ACHN (cell line): ENCODE measurements at regions not wholly inside any gene's neighbourhood (a gene's known extent, or its start where the extent isn't known, plus 50 kb on each side); places are given as distances from the start of the nearest gene placed in this dataset.
"Not testable (repeated sequence)": the region's sequence is repeated elsewhere in the genome, so short reads cannot be mapped to it uniquely, and the experiment has no call there.

Experiments
- DNase-seq: peaks from one replicate; pipeline ENCODE4 v3.0.0-alpha.2; 2015
- in situ Hi-C: cut with HindIII; loops from 2 replicates; pipeline ENCODE4 v1.10.0; 2017; ENCODE audit warnings: low sequenced_read_pairs, low pct_ligation_motif_present, low pct_unique_long_range_greater_than_20kb

DNA sequence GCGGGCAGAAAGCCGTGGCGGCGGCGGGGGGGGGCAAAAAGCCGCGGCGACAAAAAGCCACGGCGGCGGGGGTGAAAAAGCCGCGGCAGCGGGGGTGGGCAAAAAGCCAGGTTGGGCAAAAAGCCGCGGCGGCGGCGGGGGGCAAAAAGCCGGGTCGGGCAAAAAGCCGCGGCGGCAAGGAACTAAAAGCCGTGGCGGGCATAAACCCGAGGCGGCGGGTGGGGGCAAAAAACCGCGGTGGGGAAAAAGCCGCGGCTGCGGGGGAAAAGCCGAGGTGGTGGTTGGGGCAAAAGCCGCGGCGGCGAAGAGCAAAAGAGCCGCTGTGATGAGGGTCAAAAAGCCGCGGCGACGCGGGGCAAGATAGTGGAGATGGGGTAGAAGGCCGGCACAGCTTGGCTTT lies 1834.2 kb downstream of the FOXD4L5 start:
- DNase-seq, in situ Hi-C loops: not testable (repeated sequence)

DNA sequence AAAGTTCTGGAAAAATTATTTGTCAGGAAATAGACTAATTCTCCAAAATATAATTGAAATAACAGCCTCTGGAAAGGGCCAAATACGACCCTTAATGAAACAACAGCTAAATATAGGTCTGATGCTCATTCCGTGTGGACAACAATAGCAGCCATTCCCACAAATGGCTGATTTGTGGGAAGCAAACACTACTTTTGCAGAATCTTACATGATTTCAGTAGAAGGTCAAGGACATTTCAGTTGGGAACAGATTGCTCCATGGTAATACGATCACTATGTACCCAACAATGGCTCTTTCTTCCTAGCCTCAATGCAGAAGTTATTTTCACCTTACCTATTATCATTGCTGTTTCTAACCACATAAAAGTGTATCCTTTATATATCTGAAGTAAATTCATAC lies 1859.9 kb downstream of the FOXD4L5 start:
- in situ Hi-C loops, DNase-seq: not testable (repeated sequence)

DNA sequence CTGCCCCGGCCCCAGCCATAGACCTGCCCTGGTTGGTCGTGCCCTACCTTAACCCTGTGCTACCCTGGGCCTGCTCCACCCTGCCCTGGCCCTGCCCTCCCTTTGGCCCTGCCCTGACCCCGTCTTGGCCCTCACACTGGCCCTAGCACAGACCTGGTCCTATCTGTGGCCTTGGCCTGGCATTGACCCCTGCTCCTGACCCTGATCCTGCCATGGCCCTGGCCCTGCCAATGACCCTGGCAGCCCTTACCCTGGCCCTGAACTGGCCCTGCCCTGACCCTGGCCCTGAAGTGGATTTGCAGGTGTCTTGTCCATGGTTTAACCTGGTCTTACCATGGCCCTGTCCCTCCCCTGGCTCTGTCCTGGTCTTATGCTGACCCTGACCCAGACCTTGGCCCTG lies 1894.1 kb downstream of the FOXD4L5 start:
- DNase-seq, in situ Hi-C loops: not testable (repeated sequence)

DNA sequence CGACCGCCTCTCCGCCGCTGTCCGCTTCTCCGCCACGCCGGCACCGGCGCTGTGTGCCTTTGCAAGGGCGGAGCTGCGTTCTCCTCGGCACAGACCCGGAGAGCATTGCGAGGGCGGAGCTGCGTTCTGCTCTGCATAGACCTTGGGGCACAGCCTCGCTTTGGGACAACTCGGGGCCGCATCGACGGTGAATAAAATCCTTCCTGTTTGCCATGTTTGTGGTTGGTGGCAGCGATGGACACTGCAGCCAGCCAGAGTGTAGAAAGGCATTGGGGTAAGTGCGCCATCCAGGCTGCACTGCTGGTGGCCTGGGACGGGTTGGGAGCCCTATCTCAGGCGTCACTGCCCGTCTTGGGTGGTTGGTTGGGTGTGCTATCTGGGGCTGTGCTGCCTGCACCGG lies 1899.5 kb downstream of the FOXD4L5 start:
- DNase-seq, in situ Hi-C loops: not testable (repeated sequence)

DNA sequence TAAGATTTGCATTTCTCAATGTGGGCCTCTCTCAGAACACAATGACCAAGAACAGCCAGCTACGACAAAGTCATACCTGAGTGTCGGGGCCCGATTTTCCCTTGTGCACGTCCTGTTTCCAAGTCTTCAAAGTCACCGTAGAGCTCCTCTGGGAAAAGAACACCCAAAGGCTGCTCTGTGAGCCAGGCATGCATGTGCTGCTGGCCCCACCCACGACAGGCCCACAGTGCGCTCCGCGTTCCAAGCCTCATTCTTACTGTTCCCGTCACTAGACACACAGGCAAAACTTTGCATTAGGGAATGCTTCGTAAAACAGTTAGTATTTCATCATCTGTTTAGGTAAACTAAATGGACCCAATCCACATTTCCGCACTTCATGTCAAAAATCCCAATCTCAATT lies 1905.1 kb downstream of the FOXD4L5 start:
- in situ Hi-C loops, DNase-seq: not testable (repeated sequence)

DNA sequence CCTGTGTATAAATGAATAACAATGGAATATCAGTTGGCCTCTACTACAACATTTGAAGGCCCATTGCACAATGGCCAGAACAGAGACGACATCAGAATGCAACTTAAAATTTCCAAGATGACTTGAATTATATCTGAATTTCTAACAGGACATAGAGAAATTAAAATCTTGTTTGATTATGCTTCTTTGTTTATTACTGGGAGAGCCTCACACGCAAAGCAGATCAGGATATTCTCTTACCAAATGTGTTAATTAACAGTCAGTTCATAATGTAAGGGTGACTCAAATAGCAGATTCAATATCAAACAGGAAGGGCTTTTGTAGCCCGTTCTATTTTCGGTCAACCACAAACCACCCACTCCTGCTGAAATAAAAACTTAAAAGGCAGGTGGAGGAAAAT lies 1930.8 kb downstream of the FOXD4L5 start:
- in situ Hi-C loops: not testable (repeated sequence)

DNA sequence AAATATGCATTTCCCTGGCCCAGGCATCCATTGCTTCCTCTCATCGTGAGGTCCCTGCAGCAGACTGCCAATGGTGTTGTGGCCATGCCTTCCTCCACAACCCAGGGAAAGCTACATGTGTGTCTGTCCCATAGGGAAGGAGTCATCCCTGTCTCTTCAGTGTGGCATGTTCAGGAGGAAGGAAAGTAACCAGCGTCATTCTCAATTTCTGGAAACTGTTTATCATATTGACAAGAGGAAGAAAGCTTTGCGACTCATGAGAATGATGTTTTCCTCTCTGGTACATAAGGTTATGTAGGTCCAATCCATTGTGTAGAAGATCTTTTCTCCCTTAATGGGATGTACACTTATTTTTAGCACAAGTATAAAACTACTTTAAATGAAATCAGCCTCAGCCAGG lies 1937.7 kb downstream of the FOXD4L5 start:
- in situ Hi-C loops: not testable (repeated sequence)

More for the DNA sequence above, 1930.8 kb downstream of the FOXD4L5 start:
- not testable (repeated sequence) for DNase-seq

DNA sequence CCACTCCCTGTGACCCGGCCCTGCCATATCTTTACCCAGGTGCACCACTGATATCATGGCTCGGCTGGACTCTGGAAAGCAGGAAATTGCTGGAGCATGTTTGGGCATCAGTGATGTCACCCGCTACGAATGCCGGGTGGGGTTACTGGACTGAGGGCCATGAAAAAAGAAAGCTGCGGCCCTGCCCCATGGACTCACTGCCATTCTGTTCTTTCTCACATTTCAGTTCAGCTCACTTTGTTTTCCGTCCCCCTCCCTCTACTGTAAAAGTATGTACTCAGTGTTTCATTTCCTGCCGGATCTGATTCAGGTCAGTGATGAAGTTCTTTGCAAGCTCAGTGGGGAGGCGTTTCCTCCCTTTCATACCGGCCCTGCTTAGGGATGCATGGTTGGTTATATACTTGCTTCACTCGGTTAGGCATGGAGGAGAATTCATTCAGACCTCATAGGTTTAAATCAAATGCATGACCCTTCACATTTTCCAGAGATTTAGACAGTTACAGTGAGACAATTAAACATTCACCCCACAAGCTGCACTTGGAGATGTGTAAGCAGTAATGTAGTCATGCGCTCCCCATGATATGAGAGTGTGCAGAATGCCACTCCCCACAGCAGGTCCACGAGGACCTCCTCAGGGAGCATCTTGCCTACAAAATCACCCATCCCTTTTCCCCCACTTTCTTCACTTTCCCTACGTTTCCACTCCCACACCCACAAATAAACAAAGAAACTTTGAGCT lies 1938.5 kb downstream of the FOXD4L5 start:
- peak; percentile 82 for DNase-seq

More for the DNA sequence above, 1937.7 kb downstream of the FOXD4L5 start:
- DNase-seq: not testable (repeated sequence)

DNA sequence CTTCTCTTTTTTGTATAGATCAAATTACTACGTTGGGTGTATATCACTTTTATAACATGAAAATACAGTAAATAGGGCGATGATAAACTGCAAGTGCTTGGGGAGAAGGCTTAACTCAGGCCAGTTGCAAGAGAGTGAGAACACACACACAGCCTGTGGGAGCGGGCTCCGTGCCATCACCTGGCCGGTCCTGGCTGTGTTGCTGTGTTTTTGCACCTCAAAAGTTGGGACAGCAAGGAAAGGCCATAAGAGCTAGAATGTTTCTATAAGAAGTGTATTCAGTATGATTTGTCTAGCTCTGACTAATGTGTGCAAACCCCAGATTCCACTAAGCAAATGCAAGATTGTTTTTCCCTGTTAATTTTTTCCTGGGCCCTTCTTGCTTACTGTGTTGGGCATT lies 1940.6 kb downstream of the FOXD4L5 start:
- DNase-seq, in situ Hi-C loops: not testable (repeated sequence)

More for the DNA sequence above, 1938.5 kb downstream of the FOXD4L5 start:
- in situ Hi-C loops: not testable (repeated sequence)

DNA sequence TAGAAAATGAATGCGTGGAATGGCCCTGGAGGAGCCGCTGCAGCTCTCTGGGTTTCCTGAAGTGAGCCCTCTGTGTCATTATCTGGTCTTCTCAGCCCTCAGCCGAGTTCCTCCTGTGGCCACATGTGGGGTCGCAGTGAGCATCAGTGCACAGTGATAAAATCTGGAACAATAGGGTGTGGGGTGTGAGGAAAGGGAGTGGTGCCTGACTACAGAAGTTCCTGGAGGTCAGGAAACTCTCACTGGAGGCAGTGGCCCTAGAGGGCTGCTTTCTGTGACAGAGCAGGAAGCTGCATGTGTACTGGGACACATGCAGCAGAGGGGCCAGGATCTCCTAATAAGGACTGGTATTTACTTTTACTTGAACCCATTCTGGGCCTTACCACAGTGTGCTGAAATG lies 1942.5 kb downstream of the FOXD4L5 start:
- DNase-seq: peak; percentile 30
- in situ Hi-C loops: not testable (repeated sequence)

DNA sequence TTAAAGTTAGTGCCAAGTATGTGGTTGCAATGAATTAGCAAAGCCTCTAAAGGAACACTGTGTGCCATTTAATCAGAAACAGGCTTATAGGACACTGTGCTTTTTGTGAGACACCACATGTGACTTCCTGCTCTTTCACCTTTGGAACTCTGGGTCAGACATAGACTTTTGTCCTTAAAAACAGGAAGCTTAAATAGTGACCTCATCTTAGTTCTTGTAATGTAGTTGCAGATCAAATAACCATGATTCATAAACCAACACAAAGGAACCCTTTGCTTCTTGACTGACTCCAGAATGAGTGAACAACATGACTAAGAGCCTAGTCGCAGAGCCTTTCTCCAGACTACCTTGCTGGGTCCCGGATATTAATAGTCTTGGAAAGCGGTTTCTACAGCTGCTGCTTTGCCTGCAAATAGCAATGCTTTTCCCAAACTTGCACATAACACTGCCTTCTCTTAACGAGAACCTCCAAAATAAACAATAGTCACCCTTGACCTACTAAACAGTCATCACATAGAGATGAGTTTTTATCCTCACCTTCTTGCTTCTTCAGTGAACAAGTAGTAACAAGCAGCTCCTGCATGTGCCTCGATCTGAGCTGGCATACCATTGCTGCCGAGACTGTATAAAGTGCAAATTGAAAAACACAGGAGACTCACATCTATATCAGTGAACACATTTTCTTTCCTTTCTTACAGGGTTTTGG lies 1947.0 kb downstream of the FOXD4L5 start:
- DNase-seq: peak; percentile 27
- in situ Hi-C loops: not testable (repeated sequence)

DNA sequence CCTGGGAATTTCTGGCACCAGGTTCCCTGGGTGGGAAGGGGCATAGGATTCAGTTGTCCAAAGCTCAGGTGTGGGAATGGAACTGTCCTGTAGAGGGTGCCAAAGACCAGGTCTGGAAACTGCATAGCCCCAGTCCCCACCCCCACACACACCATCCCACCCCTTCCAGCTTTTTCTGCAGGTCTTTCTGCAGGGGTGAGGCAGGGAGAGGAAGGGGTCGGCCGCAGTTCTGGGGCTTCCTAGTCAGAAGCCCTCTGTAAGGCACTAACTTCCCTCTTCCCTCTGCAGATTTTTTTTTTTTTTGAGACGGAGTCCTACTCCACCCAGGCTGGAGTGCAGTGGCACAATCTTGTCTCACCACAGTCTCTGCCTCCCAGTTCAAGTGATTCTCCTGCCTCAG lies 1949.7 kb downstream of the FOXD4L5 start:
- in situ Hi-C loops: not testable (repeated sequence)

DNA sequence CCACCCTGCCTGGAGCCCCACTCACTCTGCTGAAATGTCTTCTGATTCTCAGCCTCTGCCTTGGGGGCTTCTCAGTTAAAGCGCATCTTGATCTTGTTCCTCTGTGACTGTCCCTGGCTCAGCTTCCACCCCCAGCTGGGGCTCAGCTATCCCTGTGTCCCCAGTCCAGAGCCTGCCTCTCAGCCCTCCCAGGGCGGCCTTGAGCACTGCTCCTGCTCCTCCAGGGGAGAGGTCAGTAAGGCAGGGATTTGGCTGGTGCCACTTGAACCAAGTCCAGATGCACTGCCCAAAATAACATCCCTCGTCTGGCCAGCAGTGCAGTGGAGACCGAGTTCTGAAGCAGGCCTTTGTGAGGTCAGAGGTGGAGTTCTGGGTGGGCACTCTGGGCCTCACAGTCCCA lies 1950.8 kb downstream of the FOXD4L5 start:
- in situ Hi-C loops, DNase-seq: not testable (repeated sequence)

More for the DNA sequence above, 1949.7 kb downstream of the FOXD4L5 start:
- DNase-seq: not testable (repeated sequence)

DNA sequence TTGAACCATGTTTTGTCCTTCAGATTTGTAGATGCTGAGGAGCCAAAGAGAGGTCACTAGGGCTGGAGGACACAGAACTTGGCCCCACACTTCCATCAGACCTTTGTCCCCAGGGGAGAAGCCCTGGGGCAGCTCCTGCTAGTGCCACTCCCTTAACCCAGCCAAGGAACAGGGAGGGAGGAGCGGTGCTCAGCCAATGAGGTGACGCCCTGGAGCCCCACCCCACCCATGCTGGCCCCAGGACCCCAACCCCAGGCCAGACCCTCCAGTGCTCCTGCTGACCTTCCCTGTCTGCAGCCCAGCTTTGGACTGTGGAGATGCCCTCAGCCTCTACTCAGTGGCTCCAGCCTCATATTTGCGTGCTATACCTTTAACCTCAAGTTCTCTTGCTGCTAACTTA lies 1951.9 kb downstream of the FOXD4L5 start:
- DNase-seq, in situ Hi-C loops: not testable (repeated sequence)

DNA sequence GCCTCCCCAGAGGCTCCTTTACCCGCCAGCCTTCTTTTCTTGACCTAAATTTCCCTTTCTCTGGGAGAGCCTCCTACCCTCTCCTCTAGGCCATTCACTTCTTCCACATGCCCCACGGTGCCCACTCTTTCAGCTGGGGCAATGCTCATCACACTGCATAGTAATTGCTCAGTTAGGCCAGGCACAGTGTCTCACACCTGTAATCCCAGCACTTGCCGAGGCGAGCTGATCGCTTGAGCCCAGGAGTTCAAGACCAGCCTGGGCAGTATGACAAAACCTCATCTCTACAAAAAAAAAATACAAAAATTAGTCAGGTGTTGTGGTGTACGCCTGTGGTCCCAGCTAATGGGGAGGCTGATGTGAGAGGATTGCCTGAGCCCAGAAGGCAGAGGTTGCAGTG lies 1956.7 kb downstream of the FOXD4L5 start:
- in situ Hi-C loops, DNase-seq: not testable (repeated sequence)

DNA sequence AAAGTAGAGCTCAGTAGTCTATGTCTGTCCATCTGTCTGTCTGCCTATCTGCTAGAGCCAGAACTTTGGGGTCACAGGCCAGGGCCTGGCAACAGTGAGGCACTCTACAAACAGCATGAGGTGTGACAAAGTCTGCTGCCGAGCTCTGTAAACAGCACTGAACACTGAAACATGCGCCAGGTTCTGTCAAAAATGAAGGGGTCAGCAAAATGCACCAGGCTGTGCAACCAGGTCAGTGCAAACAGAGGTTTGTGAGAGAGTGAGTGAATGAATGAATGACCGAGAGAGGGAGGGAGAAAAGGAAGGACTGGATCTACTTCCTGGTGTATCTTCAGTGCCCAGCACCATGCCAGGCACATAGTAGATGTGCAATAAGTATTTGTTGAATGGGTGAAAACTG lies 1957.8 kb downstream of the FOXD4L5 start:
- in situ Hi-C loops, DNase-seq: not testable (repeated sequence)

DNA sequence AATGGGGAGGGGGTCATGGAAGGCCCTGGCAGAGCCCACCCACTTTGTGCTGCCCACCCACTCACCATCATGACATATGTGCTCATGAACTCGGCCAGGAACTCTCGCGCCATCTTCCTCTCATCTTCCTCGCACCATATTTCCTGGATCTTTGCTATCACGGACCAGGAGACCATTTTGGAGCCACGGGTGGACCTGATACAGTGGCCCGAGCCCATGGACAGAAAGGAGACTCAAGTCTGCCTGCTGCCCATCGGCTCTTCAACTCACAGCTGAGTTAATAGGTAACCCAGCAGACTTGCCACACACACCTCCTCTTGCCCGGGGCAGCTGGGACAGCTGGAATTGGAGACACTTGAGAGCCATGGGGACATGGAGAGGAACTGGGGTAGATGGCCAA lies 1958.3 kb downstream of the FOXD4L5 start:
- in situ Hi-C loops: not testable (repeated sequence)

DNA sequence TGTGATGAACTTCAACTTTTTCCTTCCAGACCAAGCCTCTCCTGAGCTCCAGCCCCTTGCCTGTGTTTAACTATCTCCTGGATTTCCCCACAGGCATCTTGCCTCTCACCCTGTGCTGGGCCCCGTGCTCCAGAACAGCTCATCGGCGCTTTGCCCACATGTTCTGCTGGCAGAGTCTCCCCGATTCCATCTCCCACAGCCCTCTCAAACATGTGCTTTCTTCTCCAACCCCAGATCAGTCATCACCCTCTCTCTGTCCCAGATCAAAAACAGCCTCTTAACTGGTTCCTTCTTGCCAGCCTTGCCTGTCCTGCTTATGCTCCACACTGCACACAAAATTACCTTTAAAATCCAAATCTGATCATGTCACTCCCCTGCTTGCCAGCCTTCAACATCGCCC lies 1959.3 kb downstream of the FOXD4L5 start:
- DNase-seq, in situ Hi-C loops: not testable (repeated sequence)

More for the DNA sequence above, 1958.3 kb downstream of the FOXD4L5 start:
- DNase-seq: not testable (repeated sequence)

DNA sequence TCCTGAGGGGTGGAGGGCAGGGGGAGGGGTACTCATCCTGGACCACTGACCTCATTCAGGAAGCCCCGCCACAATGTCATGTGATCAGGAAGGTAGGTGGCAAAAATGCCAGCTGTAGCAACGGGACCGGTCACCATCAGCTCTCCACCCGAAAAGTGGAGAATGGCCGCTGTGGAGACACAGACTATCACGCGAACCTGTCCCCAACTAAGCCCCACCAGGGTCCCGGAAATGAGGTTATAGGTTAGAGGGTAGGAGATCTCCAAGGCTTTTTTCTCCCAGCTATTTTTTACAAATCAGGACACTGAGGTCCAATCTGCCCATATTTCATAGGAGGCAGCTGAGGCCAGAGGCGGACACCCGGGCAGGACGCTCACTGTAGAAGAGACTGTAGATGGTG lies 1966.9 kb downstream of the FOXD4L5 start:
- DNase-seq, in situ Hi-C loops: not testable (repeated sequence)
